ENCODE measurements at regions not wholly inside any gene's neighbourhood (a gene's known extent, or its start where the extent isn't known, plus 50 kb on each side); places are given as distances from the start of the nearest gene placed in this dataset.

DNA sequence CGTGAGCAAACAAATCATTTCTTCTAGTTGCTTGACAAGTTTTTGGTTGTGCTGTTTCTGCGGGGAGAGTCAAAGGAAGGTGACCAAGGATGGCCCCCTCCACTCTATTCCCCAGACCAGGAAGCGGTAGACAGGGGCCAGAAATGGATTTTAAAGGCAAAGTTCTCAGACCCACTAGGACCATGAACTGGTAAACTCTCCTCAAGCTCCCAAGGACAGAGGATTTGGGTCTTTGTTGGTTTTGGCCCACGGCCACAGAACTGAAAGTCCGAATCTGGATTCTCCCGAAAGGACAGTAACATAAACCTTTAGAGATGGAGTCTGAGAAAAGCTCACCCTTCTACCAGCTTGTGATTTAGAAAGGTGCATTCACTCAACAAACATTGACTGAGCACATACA is 85.9 kb upstream of the C2CD4B start:
- TF ChIP-seq, protein P1, sequence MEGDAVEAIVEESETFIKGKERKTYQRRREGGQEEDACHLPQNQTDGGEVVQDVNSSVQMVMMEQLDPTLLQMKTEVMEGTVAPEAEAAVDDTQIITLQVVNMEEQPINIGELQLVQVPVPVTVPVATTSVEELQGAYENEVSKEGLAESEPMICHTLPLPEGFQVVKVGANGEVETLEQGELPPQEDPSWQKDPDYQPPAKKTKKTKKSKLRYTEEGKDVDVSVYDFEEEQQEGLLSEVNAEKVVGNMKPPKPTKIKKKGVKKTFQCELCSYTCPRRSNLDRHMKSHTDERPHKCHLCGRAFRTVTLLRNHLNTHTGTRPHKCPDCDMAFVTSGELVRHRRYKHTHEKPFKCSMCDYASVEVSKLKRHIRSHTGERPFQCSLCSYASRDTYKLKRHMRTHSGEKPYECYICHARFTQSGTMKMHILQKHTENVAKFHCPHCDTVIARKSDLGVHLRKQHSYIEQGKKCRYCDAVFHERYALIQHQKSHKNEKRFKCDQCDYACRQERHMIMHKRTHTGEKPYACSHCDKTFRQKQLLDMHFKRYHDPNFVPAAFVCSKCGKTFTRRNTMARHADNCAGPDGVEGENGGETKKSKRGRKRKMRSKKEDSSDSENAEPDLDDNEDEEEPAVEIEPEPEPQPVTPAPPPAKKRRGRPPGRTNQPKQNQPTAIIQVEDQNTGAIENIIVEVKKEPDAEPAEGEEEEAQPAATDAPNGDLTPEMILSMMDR (optimal IDR thresholded peaks at IDR 0.05 in 1 of 3, IDR thresholded peaks at IDR 0.05 in 1 of 3, conservative IDR thresholded peaks at IDR 0.05 in 1 of 3; ENCODE audit: extremely low read depth in 1 of 3, insufficient read depth in 2 of 3, low read length in 3 of 3) = no peak
- TF ChIP-seq EZH2 (IDR thresholded peaks at IDR 0.05; ENCODE audit: low read length) = no peak

Data from keratinocyte (primary cell).